Type B pancreatic cell (in vitro differentiated cells): ENCODE measurements at regions not wholly inside any gene's neighbourhood (a gene's known extent, or its start where the extent isn't known, plus 50 kb on each side); places are given as distances from the start of the nearest gene placed in this dataset.

Experiments used
- DNase-seq: peaks from one replicate; pipeline ENCODE4 v3.0.0; 2021; ENCODE audit warnings: mixed read lengths; ENCODE audit not compliant: unreplicated experiment; ENCODE audit errors: extremely low spot score
- H3K27ac Mint-ChIP-seq: 2 replicates; pipeline ENCODE4 v1.8.0; 2021; ENCODE audit warnings: mild to moderate bottlenecking, mixed read lengths
- H3K27me3 Mint-ChIP-seq: 2 replicates; pipeline ENCODE4 v1.8.0; 2021; ENCODE audit warnings: mixed read lengths
- H3K36me3 Mint-ChIP-seq: 2 replicates; pipeline ENCODE4 v1.8.0; 2021; ENCODE audit warnings: mixed read lengths
- H3K4me1 Mint-ChIP-seq: one replicate; pipeline ENCODE4 v1.8.0; 2021; ENCODE audit warnings: mixed read lengths; ENCODE audit not compliant: unreplicated experiment
- H3K4me3 Mint-ChIP-seq: 2 replicates; pipeline ENCODE4 v1.8.0; 2021; ENCODE audit warnings: mild to moderate bottlenecking, mixed read lengths
- H3K9me3 Mint-ChIP-seq: 2 replicates; pipeline ENCODE4 v1.8.0; 2021; ENCODE audit warnings: mixed read lengths
- CTCF ChIP-seq: fragments of 200-600 bp; sonication (generic); conservative IDR thresholded peaks from 2 replicates; pipeline ENCODE4 v1.5.0; 2021; ENCODE audit warnings: antibody characterized with exemption, mild to moderate bottlenecking

- H3K27ac Mint-ChIP-seq = peak overlapping the region; percentile 79
- DNase-seq = no peak
- H3K27me3 Mint-ChIP-seq = peaks cover 9% of the 10 kb centered on the region
- peaks cover 6% of the 10 kb centered on the region for H3K36me3 Mint-ChIP-seq
- H3K4me1 Mint-ChIP-seq = no peaks in the 10 kb centered on the region
- H3K9me3 Mint-ChIP-seq = peaks cover 16% of the 10 kb centered on the region
- peak overlapping the region; percentile 29 for H3K4me3 Mint-ChIP-seq
- no peak for TF ChIP-seq CTCF
Observed at GRCh38 chr13:110965038-110965754, 50.3 kb upstream of the ANKRD10 start.
